H1 (cell line): ENCODE measurements at regions not wholly inside any gene's neighbourhood (a gene's known extent, or its start where the extent isn't known, plus 50 kb on each side); places are given as distances from the start of the nearest gene placed in this dataset.

Source experiments
- CTCF ChIA-PET: fragments of 300-600 bp; sonication (Branson Sonifier 250); formaldehyde crosslinking; loops from one replicate; lab custom pipeline; 2021; ENCODE audit not compliant: partially characterized antibody; lab: Charles Lee
- POLR2A ChIA-PET: fragments of 300-600 bp; sonication (Branson Sonifier 250); formaldehyde crosslinking; loops from one replicate; lab custom pipeline; 2021; ENCODE audit warnings: inconsistent platforms; ENCODE audit not compliant: partially characterized antibody; lab: Charles Lee
- DNase-seq, 2 experiments: peaks; one replicate each; pipeline versions ENCODE4 v3.0.0 to v3.0.0-alpha.2; 2010 to 2022; ENCODE audit warnings: low spot score in 2 of 2, low read depth in 1 of 2, mixed read lengths in 1 of 2
- FAIRE-seq: peaks from 2 replicates; lab custom pipeline; 2011; peaks lifted over from hg19 to GRCh38; lab: Jason Lieb, UNC
- H2AFZ ChIP-seq: 2 replicates; pipeline ENCODE4 v1.8.1; 2012; ENCODE audit warnings: low read length, inconsistent platforms
- H2AK5ac ChIP-seq: 2 replicates; pipeline ENCODE4 v1.6.1; 2013; ENCODE audit warnings: low read depth, low read length
- H2BK120ac ChIP-seq: replicated peaks from 2 replicates; pipeline ENCODE3; 2013; ENCODE audit warnings: low read depth, low read length, inconsistent platforms
- H2BK12ac ChIP-seq: 2 replicates; pipeline ENCODE4 v1.6.1; 2013; ENCODE audit warnings: low read depth, low read length
- H2BK15ac ChIP-seq: 2 replicates; pipeline ENCODE4 v1.6.1; 2013; ENCODE audit warnings: low read length
- H2BK20ac ChIP-seq: 2 replicates; pipeline ENCODE4 v1.6.1; 2013; ENCODE audit warnings: low read length
- H2BK5ac ChIP-seq: 2 replicates; pipeline ENCODE4 v1.6.1; 2013; ENCODE audit warnings: low read depth, low read length
- H3K14ac ChIP-seq: 2 replicates; pipeline ENCODE4 v1.6.1; 2013; ENCODE audit warnings: inconsistent platforms; ENCODE audit not compliant: insufficient read length
- H3K18ac ChIP-seq: 2 replicates; pipeline ENCODE4 v1.6.1; 2013; ENCODE audit warnings: low read length; ENCODE audit errors: extremely low read depth
- H3K23ac ChIP-seq: 2 replicates; pipeline ENCODE4 v1.6.1; 2013; ENCODE audit warnings: inconsistent platforms; ENCODE audit not compliant: insufficient read length
- H3K23me2 ChIP-seq: 2 replicates; pipeline ENCODE4 v1.6.1; 2013; ENCODE audit warnings: low read depth, low read length
- H3K27ac ChIP-seq: 2 replicates; pipeline ENCODE4 v1.6.1; 2011; ENCODE audit warnings: low read depth, low read length, inconsistent platforms
- H3K27me3 ChIP-seq, 4 experiments: replicated peaks in 1 of 4; 1 replicate in 1 of 4; 2 replicates in 3 of 4; pipeline versions ENCODE4 v1.6.1 to v1.8.1; 2011 to 2013; ENCODE audit warnings: low read length in 3 of 4, mild to moderate bottlenecking in 3 of 4, inconsistent platforms in 2 of 4, mixed read lengths in 2 of 4, moderate library complexity in 1 of 4; ENCODE audit not compliant: control insufficient read depth in 3 of 4, insufficient read depth in 3 of 4; ENCODE audit errors: extremely low read depth in 1 of 4
- H3K36me3 ChIP-seq, 4 experiments: 2 replicates each; pipeline versions ENCODE4 v1.6.1 to v1.8.1; 2011 to 2013; ENCODE audit warnings: mild to moderate bottlenecking in 4 of 4, low read length in 3 of 4, moderate library complexity in 2 of 4, control low read depth in 1 of 4, inconsistent platforms in 1 of 4; ENCODE audit not compliant: insufficient read depth in 4 of 4, control insufficient read depth in 2 of 4
- H3K4ac ChIP-seq: replicated peaks from 2 replicates; pipeline ENCODE3; 2013; ENCODE audit warnings: low read length, low read depth, mixed read lengths, inconsistent platforms; ENCODE audit not compliant: insufficient read length
- H3K4me1 ChIP-seq, 4 experiments: replicated peaks in 1 of 4; 1 replicate in 1 of 4; 2 replicates in 3 of 4; pipeline versions ENCODE4 v1.6.1 to v1.8.1; 2011 to 2013; ENCODE audit warnings: low read length in 3 of 4, inconsistent platforms in 2 of 4, mixed read lengths in 1 of 4; ENCODE audit not compliant: insufficient read depth in 4 of 4, control insufficient read depth in 3 of 4
- H3K4me2 ChIP-seq, 2 experiments: 2 replicates each; pipeline versions ENCODE4 v1.6.1 to v1.8.1; 2011 to 2013; ENCODE audit warnings: low read depth in 2 of 2, low read length in 2 of 2, control low read depth in 1 of 2, inconsistent platforms in 1 of 2, mild to moderate bottlenecking in 1 of 2; ENCODE audit not compliant: insufficient read depth in 1 of 2
- H3K4me3 ChIP-seq, 4 experiments: fragments of 200-600, 300-600 bp in 1 of 4; sonication (generic), shearing (Covaris generic), sonication (Bioruptor Twin) in 1 of 4; 2 replicates each; pipeline versions ENCODE4 v1.5.1 to v1.8.1; 2011 to 2016; ENCODE audit warnings: low read length in 4 of 4, low read depth in 3 of 4, control low read depth in 2 of 4, inconsistent platforms in 2 of 4, mild to moderate bottlenecking in 2 of 4, mixed read lengths in 1 of 4, moderate library complexity in 1 of 4; ENCODE audit not compliant: insufficient read depth in 2 of 4; ENCODE audit errors: extremely low read depth in 1 of 4
- H3K56ac ChIP-seq: replicated peaks from 2 replicates; pipeline ENCODE3; 2013; ENCODE audit warnings: low read depth, mild to moderate bottlenecking, mixed read lengths, low read length, inconsistent platforms; ENCODE audit not compliant: insufficient read length
- H3K79me1 ChIP-seq: 2 replicates; pipeline ENCODE4 v1.6.1; 2013; ENCODE audit warnings: low read depth, low read length, control low read depth
- H3K79me2 ChIP-seq, 2 experiments: 2 replicates each; pipeline versions ENCODE4 v1.6.1 to v1.8.1; 2012 to 2013; ENCODE audit warnings: low read length in 2 of 2, mild to moderate bottlenecking in 2 of 2, inconsistent platforms in 1 of 2; ENCODE audit not compliant: insufficient read depth in 2 of 2, control insufficient read depth in 1 of 2
- H3K9ac ChIP-seq, 4 experiments: replicated peaks in 1 of 4; 1 replicate in 1 of 4; 2 replicates in 3 of 4; pipeline versions ENCODE4 v1.6.1 to v1.8.1; 2011 to 2013; ENCODE audit warnings: low read depth in 3 of 4, low read length in 3 of 4, control low read depth in 2 of 4, mild to moderate bottlenecking in 2 of 4, moderate library complexity in 2 of 4, inconsistent platforms in 1 of 4; ENCODE audit errors: extremely low read depth in 1 of 4
- H3K9me3 ChIP-seq, 2 experiments: 2 replicates each; pipeline versions ENCODE4 v1.6.1 to v1.8.1; 2012 to 2013; ENCODE audit warnings: mild to moderate bottlenecking in 2 of 2, moderate library complexity in 2 of 2, control low read depth in 1 of 2, inconsistent platforms in 1 of 2, low read depth in 1 of 2, low read length in 1 of 2, mixed read lengths in 1 of 2; ENCODE audit not compliant: insufficient read depth in 2 of 2
- H4K20me1 ChIP-seq, 2 experiments: replicated peaks in 1 of 2; 2 replicates each; pipeline versions ENCODE3 to v1.8.1; 2011 to 2013; ENCODE audit warnings: inconsistent platforms in 2 of 2, low read length in 2 of 2, mild to moderate bottlenecking in 1 of 2; ENCODE audit not compliant: insufficient read depth in 2 of 2, control insufficient read depth in 1 of 2
- H4K5ac ChIP-seq: 2 replicates; pipeline ENCODE4 v1.6.1; 2013; ENCODE audit warnings: low read length, low read depth, mixed read lengths, inconsistent platforms; ENCODE audit not compliant: insufficient read length
- H4K8ac ChIP-seq: 2 replicates; pipeline ENCODE4 v1.8.0; 2013; ENCODE audit warnings: mild to moderate bottlenecking, moderate library complexity, low read length, inconsistent platforms; ENCODE audit not compliant: insufficient read depth; ENCODE audit errors: extremely low read depth
- H4K91ac ChIP-seq: replicated peaks from 2 replicates; pipeline ENCODE3; 2013; ENCODE audit warnings: low read length, mixed read lengths, inconsistent platforms; ENCODE audit not compliant: insufficient read length
- ASH2L ChIP-seq: fragments of 200-600, 300-600 bp; sonication (generic); IDR thresholded peaks from one replicate; pipeline ENCODE4 v1.7.1; 2017; ENCODE audit warnings: low read length
- BRCA1 ChIP-seq: IDR thresholded peaks from 2 replicates; pipeline ENCODE4 v1.6.1; 2012; ENCODE audit warnings: low read depth, low read length, improper control_type of control experiment
- CBX5 ChIP-seq: fragments of 300-800, 300-1000 bp; sonication (generic); IDR thresholded peaks from 2 replicates; pipeline ENCODE4 v1.7.1; 2016; ENCODE audit warnings: antibody characterized with exemption, low read length, low read depth
- CBX8 ChIP-seq: fragments of 300-800, 300-1000 bp; sonication (generic); IDR thresholded peaks from 2 replicates; pipeline ENCODE4 v1.7.1; 2016; ENCODE audit warnings: low read depth, low read length, borderline replicate concordance
- CTBP2 ChIP-seq: IDR thresholded peaks from 2 replicates; pipeline ENCODE4 v1.7.0; 2011; ENCODE audit warnings: borderline replicate concordance, mild to moderate bottlenecking, moderate library complexity, mixed read lengths, low read length; ENCODE audit not compliant: insufficient read depth, insufficient read length
- EGR1 ChIP-seq: IDR thresholded peaks from 2 replicates; pipeline ENCODE4 v1.6.1; 2011; ENCODE audit warnings: low read depth, low read length, borderline replicate concordance
- GABPA ChIP-seq: IDR thresholded peaks from 2 replicates; pipeline ENCODE4 v1.6.1; 2011; ENCODE audit warnings: mild to moderate bottlenecking, low read length, moderate library complexity, borderline replicate concordance; ENCODE audit not compliant: insufficient read depth
- MAFK ChIP-seq: IDR thresholded peaks from 2 replicates; pipeline ENCODE4 v1.6.1; 2012; ENCODE audit warnings: low read depth, mild to moderate bottlenecking, improper control_type of control experiment, low read length
- NANOG ChIP-seq: IDR thresholded peaks from 2 replicates; pipeline ENCODE4 v1.6.1; 2011; ENCODE audit warnings: low read length, low read depth, mild to moderate bottlenecking, inconsistent platforms; ENCODE audit not compliant: insufficient read depth, poor library complexity, severe bottlenecking
- NRF1 ChIP-seq: IDR thresholded peaks from 2 replicates; pipeline ENCODE4 v1.6.1; 2011; ENCODE audit warnings: mild to moderate bottlenecking, low read depth, low read length, improper control_type of control experiment
- POLR2AphosphoS5 ChIP-seq: IDR thresholded peaks from 2 replicates; pipeline ENCODE4 v1.6.1; 2011; ENCODE audit warnings: low read depth, low read length
- RNF2 ChIP-seq: fragments of 200-900, 300-1000 bp; sonication (generic); IDR thresholded peaks from 2 replicates; pipeline ENCODE4 v1.7.1; 2016; ENCODE audit warnings: borderline replicate concordance, low read depth, mild to moderate bottlenecking, antibody characterized with exemption, low read length; ENCODE audit not compliant: poor library complexity, severe bottlenecking; ENCODE audit errors: missing control alignments
- ZNF274 ChIP-seq: IDR thresholded peaks from 2 replicates; pipeline ENCODE4 v1.7.0; 2012; ENCODE audit warnings: low read length, borderline replicate concordance; ENCODE audit errors: extremely low read depth
- WGBS, 2 experiments: shearing (Covaris generic) in 1 of 2; methylation state at CpG; one replicate each; pipeline versions ENCODE4 v1.1.6 to v1.1.7; 2013 to 2015; ENCODE audit warnings: low lambda C conversion rate in 2 of 2, mixed read lengths in 2 of 2, inconsistent platforms in 1 of 2, low coverage in 1 of 2, missing lambda C conversion rate in 1 of 2; ENCODE audit not compliant: insufficient replicate concordance in 2 of 2, insufficient coverage in 1 of 2, insufficient read length in 1 of 2; ENCODE audit errors: extremely low coverage in 1 of 2, missing lambda C conversion rate in 1 of 2; 5-methylcytosine and 5-hydroxymethylcytosine counted together

DNA sequence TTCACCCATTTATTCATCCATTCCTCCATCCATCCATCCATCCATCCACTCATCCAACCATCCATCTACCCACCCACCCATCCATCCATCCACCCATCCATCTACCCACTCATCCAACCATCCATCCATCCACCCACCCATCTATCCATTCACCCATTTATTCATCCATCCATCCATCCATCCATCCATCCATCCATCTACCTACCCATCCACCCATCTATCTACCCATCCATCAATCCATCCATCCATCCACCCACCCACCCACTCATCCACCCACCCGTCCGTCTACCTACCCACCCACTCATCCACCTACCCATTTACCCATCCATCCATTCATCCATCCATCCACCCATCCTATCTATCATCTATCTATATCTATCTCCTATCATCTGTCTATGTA is 169.4 kb upstream of the SHH start:
- DNase-seq, result no peak
- no peaks in the 10 kb centered on the region for H3K79me1 ChIP-seq
- no peaks in the 10 kb centered on the region for H3K27me3 ChIP-seq
- no peak overlapping the region for H4K5ac ChIP-seq
- no peak for FAIRE-seq
- no peak overlapping the region for H3K23ac ChIP-seq
- no peak overlapping the region for H4K91ac ChIP-seq
- no peaks in the 10 kb centered on the region for H3K36me3 ChIP-seq
- H2BK120ac ChIP-seq, result no peak overlapping the region
- H3K9ac ChIP-seq, result no peak overlapping the region
- H3K79me2 ChIP-seq, result no peaks in the 10 kb centered on the region
- ChIA-PET CTCF (interaction anchor here (1.4 kb wide), 1 partner anchor 20 kb away, joined by 3 read pairs; no protein-coding TSS in a partner anchor), POLR2A (no interaction called here)
- no peak overlapping the region for H3K4me3 ChIP-seq
- no peak overlapping the region for H3K14ac ChIP-seq
- no peaks in the 10 kb centered on the region for H4K20me1 ChIP-seq
- no peaks in the 10 kb centered on the region; a peak in 1 of 4 replicates for H3K9me3 ChIP-seq
- H2AK5ac ChIP-seq, result no peak overlapping the region
- TF ChIP-seq CTBP2 (no peak), MAFK (no peak), GABPA (no peak), EGR1 (no peak), ZNF274 (no peak), CBX8 (no peak), RNF2 (no peak), NANOG (no peak), ASH2L (no peak), NRF1 (no peak), POLR2AphosphoS5 (no peak), CBX5 (no peak), BRCA1 (no peak)
- H3K4me2 ChIP-seq, result no peak overlapping the region
- 100% methylated on average over 2 of the region's 2 CpGs; no CpG with 5 or more reads in 1 of the 2 experiments for WGBS, 2 experiments
- H4K8ac ChIP-seq, result no peak overlapping the region
- no peak overlapping the region for H3K27ac ChIP-seq
- no peak overlapping the region for H3K18ac ChIP-seq
- H2BK12ac ChIP-seq, result no peak overlapping the region
- H2AFZ ChIP-seq, result no peak overlapping the region
- peaks cover 7% of the 10 kb centered on the region; the same call in 1 of the 2 replicates for H3K23me2 ChIP-seq
- no peak overlapping the region for H2BK15ac ChIP-seq
- H3K56ac ChIP-seq, result peak overlapping the region; percentile 30
- H3K4ac ChIP-seq, result no peak overlapping the region
- H2BK20ac ChIP-seq, result no peak overlapping the region
- H3K4me1 ChIP-seq, result no peaks in the 10 kb centered on the region
- no peak overlapping the region for H2BK5ac ChIP-seq
